HCT116 (cell line): ENCODE measurements at regions not wholly inside any gene's neighbourhood (a gene's known extent, or its start where the extent isn't known, plus 50 kb on each side); places are given as distances from the start of the nearest gene placed in this dataset.

Experiments used
- CEBPB ChIP-seq: IDR thresholded peaks from 2 replicates; pipeline ENCODE4 v1.6.1; 2012; ENCODE audit warnings: low read depth
- CTCF ChIP-seq, 3 experiments: fragments of 200-600 bp in 1 of 3; sonication (generic) in 1 of 3; IDR thresholded peaks in 2 of 3; conservative IDR thresholded peaks in 1 of 3; 2 replicates each; pipeline ENCODE4 v1.5.1; 2012 to 2017; ENCODE audit warnings: low read depth in 2 of 3, low read length in 2 of 3, antibody characterized with exemption in 1 of 3, borderline replicate concordance in 1 of 3, control low read depth in 1 of 3, mild to moderate bottlenecking in 1 of 3, mixed read lengths in 1 of 3, mixed run types in 1 of 3, moderate library complexity in 1 of 3; ENCODE audit not compliant: insufficient read depth in 1 of 3
- EZH2 ChIP-seq: fragments of 200-600 bp; sonication (generic); IDR thresholded peaks from 2 replicates; pipeline ENCODE4 v1.6.1; 2017; ENCODE audit warnings: antibody characterized with exemption, mixed run types
- JUND ChIP-seq: IDR thresholded peaks from 2 replicates; pipeline ENCODE4 v1.6.1; 2012
- MAX ChIP-seq: IDR thresholded peaks from 2 replicates; pipeline ENCODE4 v1.6.1; 2012
- POLR2A ChIP-seq: IDR thresholded peaks from 2 replicates; pipeline ENCODE4 v1.7.0; 2011; ENCODE audit warnings: borderline replicate concordance; ENCODE audit not compliant: insufficient read depth, insufficient read length; ENCODE audit errors: extremely low read depth
- POLR2AphosphoS5 ChIP-seq: IDR thresholded peaks from 2 replicates; pipeline ENCODE4 v1.6.1; 2011; ENCODE audit warnings: mild to moderate bottlenecking, low read depth, low read length, moderate library complexity
- SP1 ChIP-seq: IDR thresholded peaks from 2 replicates; pipeline ENCODE4 v1.6.1; 2012; ENCODE audit warnings: low read depth
- YY1 ChIP-seq: IDR thresholded peaks from 2 replicates; pipeline ENCODE4 v1.6.1; 2011; ENCODE audit warnings: low read length, low read depth, moderate library complexity, mild to moderate bottlenecking; ENCODE audit not compliant: insufficient replicate concordance; ENCODE audit errors: extremely low read depth
- ZNF274 ChIP-seq: fragments of 200-500 bp; sonication (Bioruptor generic); IDR thresholded peaks from 2 replicates; pipeline ENCODE4 v1.6.1; 2014; ENCODE audit warnings: mild to moderate bottlenecking, low read depth, low read length, inconsistent platforms
- TF ChIP-seq, protein P1 (sequence below): IDR thresholded peaks from 2 replicates; pipeline ENCODE4 v1.6.1; 2012

DNA sequence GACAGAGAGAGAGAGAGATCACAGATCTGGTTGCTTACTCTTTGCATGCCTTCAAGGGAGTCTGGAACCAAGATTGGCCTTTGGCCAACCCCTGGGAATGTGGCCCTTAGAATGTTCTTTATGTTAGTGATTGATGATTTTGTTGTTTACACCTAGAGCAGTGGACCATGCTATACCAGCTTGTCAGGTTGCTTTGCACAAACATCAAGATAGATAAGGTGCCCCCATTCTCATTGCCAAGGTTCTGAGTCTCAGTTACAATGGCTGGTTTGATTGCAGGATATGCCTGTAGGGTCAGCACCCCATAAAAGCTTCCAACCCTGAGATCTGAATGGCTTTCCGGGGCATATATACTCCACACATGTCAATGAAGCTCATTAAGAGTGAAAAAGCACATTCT, 53.5 kb upstream of the SLC2A12 start:
- TF ChIP-seq POLR2A (no peak), CTCF (IDR thresholded peaks at IDR 0.05 in 2 of 3, conservative IDR thresholded peaks at IDR 0.05 in 1 of 3; ENCODE audit: borderline replicate concordance in 1 of 3, insufficient read depth in 1 of 3, low read depth in 2 of 3, low read length in 2 of 3) (no peak), ZNF274 (no peak), SP1 (no peak), YY1 (no peak), CEBPB (no peak), JUND (no peak), MAX (no peak), EZH2 (no peak), POLR2AphosphoS5 (no peak)
- TF ChIP-seq, protein P1, sequence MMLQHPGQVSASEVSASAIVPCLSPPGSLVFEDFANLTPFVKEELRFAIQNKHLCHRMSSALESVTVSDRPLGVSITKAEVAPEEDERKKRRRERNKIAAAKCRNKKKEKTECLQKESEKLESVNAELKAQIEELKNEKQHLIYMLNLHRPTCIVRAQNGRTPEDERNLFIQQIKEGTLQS, result no peak
